Stomach (tissue), 8 donors: ENCODE measurements at regions not wholly inside any gene's neighbourhood (a gene's known extent, or its start where the extent isn't known, plus 50 kb on each side); places are given as distances from the start of the nearest gene placed in this dataset.
"Not testable (repeated sequence)": the region's sequence is repeated elsewhere in the genome, so short reads cannot be mapped to it uniquely, and the experiment has no call there.

Source experiments
- DNase-seq, 2 donors: peaks; one replicate each; pipeline versions ENCODE4 v3.0.0 to v3.0.0-alpha.2; 2013 to 2019
- H3K27ac ChIP-seq, 5 donors: fragments of 200-600 bp in 4 of 5; sonication (generic) in 4 of 5; one replicate each; pipeline ENCODE4 v1.5.1; 2013 to 2019; ENCODE audit warnings: mild to moderate bottlenecking in 1 of 5, moderate library complexity in 1 of 5
- H3K27me3 ChIP-seq, 3 donors: fragments of 200-600 bp; sonication (generic); one replicate each; pipeline ENCODE4 v1.5.1; 2017 to 2019; ENCODE audit warnings: mixed run types in 1 of 3
- H3K36me3 ChIP-seq, 4 donors: fragments of 200-600 bp; sonication (generic); 1 replicate in 3 of 4; 2 replicates in 1 of 4; pipeline ENCODE4 v1.5.1; 2016 to 2019
- H3K4me1 ChIP-seq, 4 donors: fragments of 200-600 bp; sonication (generic); one replicate each; pipeline ENCODE4 v1.5.1; 2016 to 2019
- H3K4me3 ChIP-seq, 4 donors: fragments of 200-600 bp; sonication (generic) in 3 of 4; one replicate each; pipeline ENCODE4 v1.5.1; 2016 to 2019; ENCODE audit warnings: mild to moderate bottlenecking in 1 of 4
- H3K9me3 ChIP-seq, 4 donors: fragments of 200-600 bp; sonication (generic); one replicate each; pipeline ENCODE4 v1.5.1; 2016 to 2019
- EP300 ChIP-seq: sonication (generic); formaldehyde crosslinking; IDR thresholded peaks from one replicate; pipeline ENCODE4 v1.6.1; 2017; ENCODE audit warnings: antibody characterized with exemption
- POLR2A ChIP-seq, 4 donors: fragments of 450-650 bp; IDR thresholded peaks; one replicate each; pipeline ENCODE4 v1.6.1; 2016; ENCODE audit warnings: antibody characterized with exemption in 4 of 4, control low read depth in 2 of 4, mild to moderate bottlenecking in 1 of 4, moderate library complexity in 1 of 4
- POLR2AphosphoS5 ChIP-seq, 3 donors: sonication (generic); formaldehyde crosslinking; IDR thresholded peaks; one replicate each; pipeline ENCODE4 v1.6.1; 2016; ENCODE audit warnings: antibody characterized with exemption in 3 of 3
- WGBS, 5 donors: extraction: QIAGEN DNeasy Blood & Tissue Kit in 3 of 5; methylation state at CpG; one replicate each; pipeline versions ENCODE4 v1.1.5 to v1.1.7; 2013 to 2018; 5-methylcytosine and 5-hydroxymethylcytosine counted together
- intact Hi-C: fragments of 100-400 bp; cut with DNase I; formaldehyde crosslinking; loops from one replicate; pipeline ENCODE4 v1.15.1; 2023; ENCODE audit warnings: low total_unique reads
- TF ChIP-seq, protein P1 (sequence below), 7 experiments: fragments of 450-650 bp in 4 of 7; fragments of 200-600 bp in 3 of 7; sonication (generic) in 3 of 7; IDR thresholded peaks; one replicate each; pipeline ENCODE4 v1.5.1; 2016 to 2019; ENCODE audit warnings: antibody characterized with exemption in 7 of 7, control low read depth in 2 of 7, mild to moderate bottlenecking in 1 of 7
- donor health status: healthy with polysubstance abuse.
- donor health status: Bipolar disorder and iron deficiency.
- donor health status: healthy.

GRCh38 chr12:78279567-78279966 is 448.9 kb downstream of the NAV3 start:
- WGBS, 5 donors, result 79 to 90% (median 88%) methylated on average over 5 of the region's 5 CpGs
- intact Hi-C loops, result no loop called here

GRCh38 chr12:78281102-78281501 is 450.4 kb downstream of the NAV3 start:
- H3K9me3 ChIP-seq, result peaks cover 0 to 29% (median 13%) of the 10 kb centered on the region in 4 donors
- DNase-seq, H3K27ac ChIP-seq, H3K4me1 ChIP-seq, H3K27me3 ChIP-seq, H3K36me3 ChIP-seq, intact Hi-C loops, H3K4me3 ChIP-seq: not testable (repeated sequence)
- WGBS, 5 donors, result 63 to 84% (median 79%) methylated on average over 2 of the region's 2 CpGs

More at GRCh38 chr12:78279567-78279966, 448.9 kb downstream of the NAV3 start:
- TF ChIP-seq EP300, result no peak
- TF ChIP-seq POLR2A (IDR thresholded peaks at IDR 0.05), result no peak
- no peak for TF ChIP-seq POLR2AphosphoS5 (IDR thresholded peaks at IDR 0.05)
- TF ChIP-seq, protein P1, sequence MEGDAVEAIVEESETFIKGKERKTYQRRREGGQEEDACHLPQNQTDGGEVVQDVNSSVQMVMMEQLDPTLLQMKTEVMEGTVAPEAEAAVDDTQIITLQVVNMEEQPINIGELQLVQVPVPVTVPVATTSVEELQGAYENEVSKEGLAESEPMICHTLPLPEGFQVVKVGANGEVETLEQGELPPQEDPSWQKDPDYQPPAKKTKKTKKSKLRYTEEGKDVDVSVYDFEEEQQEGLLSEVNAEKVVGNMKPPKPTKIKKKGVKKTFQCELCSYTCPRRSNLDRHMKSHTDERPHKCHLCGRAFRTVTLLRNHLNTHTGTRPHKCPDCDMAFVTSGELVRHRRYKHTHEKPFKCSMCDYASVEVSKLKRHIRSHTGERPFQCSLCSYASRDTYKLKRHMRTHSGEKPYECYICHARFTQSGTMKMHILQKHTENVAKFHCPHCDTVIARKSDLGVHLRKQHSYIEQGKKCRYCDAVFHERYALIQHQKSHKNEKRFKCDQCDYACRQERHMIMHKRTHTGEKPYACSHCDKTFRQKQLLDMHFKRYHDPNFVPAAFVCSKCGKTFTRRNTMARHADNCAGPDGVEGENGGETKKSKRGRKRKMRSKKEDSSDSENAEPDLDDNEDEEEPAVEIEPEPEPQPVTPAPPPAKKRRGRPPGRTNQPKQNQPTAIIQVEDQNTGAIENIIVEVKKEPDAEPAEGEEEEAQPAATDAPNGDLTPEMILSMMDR (IDR thresholded peaks at IDR 0.05), result no peak
- no peaks in the 10 kb centered on the region for H3K27me3 ChIP-seq
- H3K4me3 ChIP-seq, result no peak overlapping the region
- no peaks in the 10 kb centered on the region for H3K36me3 ChIP-seq
- no peaks in the 10 kb centered on the region for H3K4me1 ChIP-seq
- H3K9me3 ChIP-seq, result peaks cover 0 to 29% (median 13%) of the 10 kb centered on the region in 4 donors
- no peak for DNase-seq
- H3K27ac ChIP-seq, result no peak overlapping the region

- no peaks in the 10 kb centered on the region for H3K4me1 ChIP-seq
- H3K9me3 ChIP-seq, result peaks cover 0 to 7% (median 0%) of the 10 kb centered on the region in 4 donors
- WGBS, 5 donors, result 55 to 81% (median 66%) methylated on average over 1 of the region's 1 CpG
- intact Hi-C loops, result no loop called here
- no peak for DNase-seq
- H3K36me3 ChIP-seq, result no peaks in the 10 kb centered on the region
- TF ChIP-seq EP300 (no peak), POLR2A (IDR thresholded peaks at IDR 0.05) (no peak), POLR2AphosphoS5 (IDR thresholded peaks at IDR 0.05) (no peak)
- TF ChIP-seq, protein P1 (IDR thresholded peaks at IDR 0.05), result no peak
- H3K4me3 ChIP-seq, result no peak overlapping the region
- H3K27me3 ChIP-seq, result no peaks in the 10 kb centered on the region
- H3K27ac ChIP-seq, result no peak overlapping the region
These were observed 453.7 kb downstream of the NAV3 start for GRCh38 chr12:78284417-78284816.

DNA sequence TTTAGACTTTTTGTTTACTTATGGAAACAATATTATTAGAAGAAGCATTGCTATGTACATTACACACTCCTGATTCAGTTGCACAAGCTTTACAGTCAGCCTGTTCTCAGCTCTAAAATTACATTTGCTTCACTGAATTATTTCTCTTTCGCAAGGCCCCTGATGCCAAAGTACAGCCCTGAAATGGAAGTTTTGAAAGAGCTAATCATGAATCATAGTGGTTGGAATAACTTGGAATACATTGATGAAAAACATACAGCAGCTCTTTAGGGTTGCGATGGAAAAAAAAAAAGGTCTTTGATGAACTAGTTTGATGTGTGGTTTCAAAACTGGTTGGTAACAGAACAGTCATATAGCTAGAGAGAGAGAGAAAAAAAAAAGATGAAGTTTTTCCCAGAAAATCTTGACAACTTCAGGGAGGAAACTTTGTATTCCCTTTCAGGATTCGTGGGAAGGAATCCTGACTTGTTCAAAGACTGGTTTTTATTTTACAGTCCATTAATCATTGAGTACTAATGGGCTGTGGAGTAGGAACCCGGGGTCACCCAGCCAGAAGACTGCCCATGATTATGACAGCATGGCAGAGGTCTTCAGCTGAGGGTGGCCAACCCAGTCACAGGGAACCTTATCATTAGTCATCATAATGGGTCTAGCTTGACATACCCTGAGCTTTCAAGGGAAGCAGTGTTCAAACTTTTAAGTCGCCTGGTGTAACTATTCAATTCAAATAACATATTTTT is 460.1 kb downstream of the NAV3 start:
- intact Hi-C loops, result no loop called here
- 63 to 77% (median 69%) methylated on average over 5 of the region's 5 CpGs for WGBS, 5 donors
- Histone ChIP-seq H3K4me1 (no peaks in the 10 kb centered on the region), H3K4me3 (no peak overlapping the region), H3K27me3 (no peaks in the 10 kb centered on the region), H3K9me3 (no peaks in the 10 kb centered on the region), H3K36me3 (no peaks in the 10 kb centered on the region), H3K27ac (no peak overlapping the region)
- DNase-seq, result peak in 1 of 2 donors; percentile 3
- TF ChIP-seq POLR2A (IDR thresholded peaks at IDR 0.05) (no peak), EP300 (no peak), POLR2AphosphoS5 (IDR thresholded peaks at IDR 0.05) (no peak)
- TF ChIP-seq, protein P1 (IDR thresholded peaks at IDR 0.05), result no peak

DNA sequence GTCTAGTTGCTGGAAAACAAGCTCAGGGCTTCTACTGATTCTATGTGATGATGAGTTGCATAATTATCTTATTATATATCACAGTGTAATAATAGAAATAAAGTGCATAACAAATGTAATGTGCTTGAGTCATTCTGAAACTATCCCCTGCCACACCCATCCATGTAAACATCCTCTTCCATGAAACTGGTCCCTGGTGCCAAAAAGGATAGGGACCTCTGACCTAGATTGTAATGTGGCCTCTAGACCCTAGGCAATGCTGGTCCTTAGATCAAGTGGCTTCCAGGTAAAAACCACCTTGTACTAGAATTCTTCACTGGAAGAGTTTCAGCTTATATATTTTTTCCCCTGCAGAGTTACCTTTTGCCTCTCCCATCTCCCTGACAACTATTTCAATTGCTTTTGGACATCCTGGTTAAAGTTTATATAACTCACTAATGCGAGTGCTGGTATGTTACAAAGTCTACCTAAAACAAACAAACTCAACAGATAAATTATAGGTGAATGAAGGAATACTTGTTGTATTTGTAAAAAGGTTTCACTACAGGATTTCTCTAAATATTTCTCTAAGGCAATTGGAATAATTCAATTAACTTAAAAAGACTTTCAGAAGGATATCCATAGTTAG is 462.5 kb downstream of the NAV3 start:
- Histone ChIP-seq H3K4me3 (no peak overlapping the region), H3K9me3 (peaks cover 0 to 4% (median 0%) of the 10 kb centered on the region in 4 donors), H3K4me1 (no peaks in the 10 kb centered on the region), H3K36me3 (no peaks in the 10 kb centered on the region), H3K27me3 (no peaks in the 10 kb centered on the region), H3K27ac (no peak overlapping the region)
- peak in 1 of 2 donors; percentile 25 for DNase-seq
- intact Hi-C loops, result no loop called here
- no peak for TF ChIP-seq POLR2A (IDR thresholded peaks at IDR 0.05)
- WGBS, 5 donors, result 21 to 37% (median 26%) methylated on average over 1 of the region's 1 CpG

GRCh38 chr12:78301282-78301681 is 470.6 kb downstream of the NAV3 start:
- intact Hi-C loops, H3K36me3 ChIP-seq, H3K27ac ChIP-seq, H3K4me3 ChIP-seq, H3K27me3 ChIP-seq, H3K4me1 ChIP-seq, H3K9me3 ChIP-seq, DNase-seq: not testable (repeated sequence)
- WGBS, 5 donors, result 80 to 87% (median 81%) methylated on average over 5 of the region's 5 CpGs
